ENCODE measurements at regions not wholly inside any gene's neighbourhood (a gene's known extent, or its start where the extent isn't known, plus 50 kb on each side); places are given as distances from the start of the nearest gene placed in this dataset.

GRCh38 chr5:30596495-30597064 is 596.9 kb upstream of the CDH6 start:
- Histone ChIP-seq H3K27me3 (ENCODE audit: insufficient read depth, poor library complexity, severe bottlenecking) (no peaks in the 10 kb centered on the region), H3K27ac (replicated peaks) (no peak overlapping the region), H3K4me3 (replicated peaks; ENCODE audit: insufficient read depth, low read length) (no peak overlapping the region)
- TF ChIP-seq REST (IDR thresholded peaks at IDR 0.05; ENCODE audit: insufficient replicate concordance, low read depth) (no peak), SPI1 (IDR thresholded peaks at IDR 0.05; ENCODE audit: borderline replicate concordance, low read depth) (no peak), POLR2AphosphoS5 (IDR thresholded peaks at IDR 0.05; ENCODE audit: low read depth) (no peak), CTCF (IDR thresholded peaks at IDR 0.05; ENCODE audit: insufficient read depth, low read length) (no peak), GABPA (IDR thresholded peaks at IDR 0.05; ENCODE audit: low read depth) (no peak)
- DNase-seq (ENCODE audit: low read depth in 1 of 2, low spot score in 1 of 2) = no peak

- no peak for TF ChIP-seq SPI1 (IDR thresholded peaks at IDR 0.05; ENCODE audit: borderline replicate concordance, low read depth)
- TF ChIP-seq REST (IDR thresholded peaks at IDR 0.05; ENCODE audit: insufficient replicate concordance, low read depth) = no peak
- no peak for TF ChIP-seq CTCF (IDR thresholded peaks at IDR 0.05; ENCODE audit: insufficient read depth, low read length)
- no peak for TF ChIP-seq POLR2AphosphoS5 (IDR thresholded peaks at IDR 0.05; ENCODE audit: low read depth)
- Histone ChIP-seq H3K4me3 (replicated peaks; ENCODE audit: insufficient read depth, low read length) (no peak overlapping the region), H3K27me3 (ENCODE audit: insufficient read depth, poor library complexity, severe bottlenecking) (no peaks in the 10 kb centered on the region), H3K27ac (replicated peaks) (no peak overlapping the region)
- DNase-seq (ENCODE audit: low read depth in 1 of 2, low spot score in 1 of 2) = no peak
Measured at GRCh38 chr5:30594331-30594730, 599.2 kb upstream of the CDH6 start.

DNA sequence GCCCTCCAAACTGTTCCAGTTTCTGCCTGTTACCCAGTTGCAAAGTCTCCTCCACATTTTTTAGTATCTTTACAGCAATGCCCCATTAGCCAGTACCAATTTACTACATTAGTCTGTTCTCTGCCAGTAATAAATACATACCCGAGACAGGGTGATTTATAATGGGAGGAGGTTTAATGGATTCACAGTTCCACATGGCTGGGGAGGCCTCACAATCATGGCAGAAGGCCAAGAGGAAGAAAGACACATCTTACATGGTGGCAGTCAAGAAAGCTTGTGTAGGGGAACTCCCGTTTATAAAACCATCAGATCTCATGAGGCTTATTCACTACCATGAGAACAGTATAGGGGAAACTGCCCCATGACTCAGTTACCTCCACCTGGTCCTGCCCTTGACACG is 600.7 kb upstream of the CDH6 start:
- no peaks in the 10 kb centered on the region for H3K27me3 ChIP-seq (ENCODE audit: insufficient read depth, poor library complexity, severe bottlenecking)
- DNase-seq (ENCODE audit: low read depth in 1 of 2, low spot score in 1 of 2) = no peak
- no peak for TF ChIP-seq REST (IDR thresholded peaks at IDR 0.05; ENCODE audit: insufficient replicate concordance, low read depth)
- TF ChIP-seq CTCF (IDR thresholded peaks at IDR 0.05; ENCODE audit: insufficient read depth, low read length) = no peak
- TF ChIP-seq SPI1 (IDR thresholded peaks at IDR 0.05; ENCODE audit: borderline replicate concordance, low read depth) = no peak
- TF ChIP-seq GABPA (IDR thresholded peaks at IDR 0.05; ENCODE audit: low read depth) = no peak
- no peak for TF ChIP-seq POLR2AphosphoS5 (IDR thresholded peaks at IDR 0.05; ENCODE audit: low read depth)

More for the DNA sequence above, 600.7 kb upstream of the CDH6 start:
- H3K4me3 ChIP-seq (replicated peaks; ENCODE audit: insufficient read depth, low read length) = no peak overlapping the region
- H3K27ac ChIP-seq (replicated peaks) = no peak overlapping the region

All from HL-60 (cell line).